Prostate gland (tissue), 2 donors: ENCODE measurements at regions not wholly inside any gene's neighbourhood (a gene's known extent, or its start where the extent isn't known, plus 50 kb on each side); places are given as distances from the start of the nearest gene placed in this dataset.

Source experiments
- CTCF ChIP-seq, 4 experiments: fragments of 200-600 bp in 2 of 4; fragments of 450-650 bp in 2 of 4; sonication (generic) in 2 of 4; IDR thresholded peaks; 1 replicate in 3 of 4; 2 replicates in 1 of 4; pipeline ENCODE4 v1.5.1; 2016 to 2019; ENCODE audit warnings: antibody characterized with exemption in 4 of 4, mild to moderate bottlenecking in 2 of 4, moderate library complexity in 2 of 4
- POLR2AphosphoS5 ChIP-seq: sonication (generic); formaldehyde crosslinking; IDR thresholded peaks from one replicate; pipeline ENCODE4 v1.6.1; 2017; ENCODE audit warnings: antibody characterized with exemption

GRCh38 chr6:54491431-54491830 lies 183.2 kb downstream of the TINAG start:
- TF ChIP-seq CTCF (IDR thresholded peaks at IDR 0.05), result no peak
- no peak for TF ChIP-seq POLR2AphosphoS5
